ENCODE measurements at regions not wholly inside any gene's neighbourhood (a gene's known extent, or its start where the extent isn't known, plus 50 kb on each side); places are given as distances from the start of the nearest gene placed in this dataset.
A peak's percentile ranks its signal among the peaks of the same experiment; 100 is the strongest.
"Not testable (repeated sequence)": the region's sequence is repeated elsewhere in the genome, so short reads cannot be mapped to it uniquely, and the experiment has no call there.

- DNase-seq: no peak
Measured at GRCh38 chr21:33993286-33994231, 78.0 kb upstream of the ATP5PO start.

- DNase-seq: not testable (repeated sequence)
Measured at GRCh38 chr21:33992412-33992811, 76.8 kb upstream of the ATP5PO start.

DNA sequence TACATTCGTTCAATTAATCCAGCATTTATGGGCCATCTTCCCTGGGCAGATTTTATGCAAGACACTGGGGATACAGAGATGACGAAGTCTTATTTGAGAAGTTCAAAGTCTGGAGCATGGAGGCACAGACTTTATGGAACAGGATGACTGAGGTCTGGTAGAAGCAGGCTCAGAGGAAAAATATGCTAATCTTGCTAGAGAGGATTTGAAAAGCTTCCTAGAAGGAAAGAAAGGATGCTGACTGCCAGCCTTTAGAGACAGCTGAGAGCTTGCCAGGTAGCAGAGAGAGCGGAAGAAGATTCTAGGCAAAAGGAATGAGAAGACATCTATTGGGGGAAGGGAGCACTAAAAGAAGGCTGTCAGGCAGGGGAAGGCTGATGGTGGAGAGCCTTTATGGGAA lies 75.5 kb upstream of the ATP5PO start:
- no peak for DNase-seq

DNA sequence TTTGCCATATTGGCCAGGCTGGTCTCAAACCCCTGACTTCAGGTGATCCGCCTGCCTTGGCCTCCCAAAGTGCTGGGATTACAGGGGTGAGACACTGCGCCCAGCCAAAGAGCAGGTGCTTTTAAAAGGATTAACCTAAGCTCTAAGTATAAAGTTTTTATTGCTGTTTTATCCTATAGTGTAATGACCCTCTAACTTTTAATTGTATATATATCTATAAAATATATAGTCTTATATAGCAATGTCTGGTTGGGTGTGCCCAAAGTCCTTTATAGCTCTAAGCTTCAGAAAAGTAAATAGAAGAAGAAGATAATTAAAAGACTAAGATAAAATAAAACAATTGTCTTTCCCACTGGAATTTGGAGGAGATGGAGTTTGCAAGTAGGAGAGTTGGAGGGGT lies 73.8 kb upstream of the ATP5PO start:
- no peak for DNase-seq

GRCh38 chr21:33988237-33989017 lies 72.8 kb upstream of the ATP5PO start:
- DNase-seq: no peak

- DNase-seq: no peak
Measured at GRCh38 chr21:33987461-33987860, 71.9 kb upstream of the ATP5PO start.

DNA sequence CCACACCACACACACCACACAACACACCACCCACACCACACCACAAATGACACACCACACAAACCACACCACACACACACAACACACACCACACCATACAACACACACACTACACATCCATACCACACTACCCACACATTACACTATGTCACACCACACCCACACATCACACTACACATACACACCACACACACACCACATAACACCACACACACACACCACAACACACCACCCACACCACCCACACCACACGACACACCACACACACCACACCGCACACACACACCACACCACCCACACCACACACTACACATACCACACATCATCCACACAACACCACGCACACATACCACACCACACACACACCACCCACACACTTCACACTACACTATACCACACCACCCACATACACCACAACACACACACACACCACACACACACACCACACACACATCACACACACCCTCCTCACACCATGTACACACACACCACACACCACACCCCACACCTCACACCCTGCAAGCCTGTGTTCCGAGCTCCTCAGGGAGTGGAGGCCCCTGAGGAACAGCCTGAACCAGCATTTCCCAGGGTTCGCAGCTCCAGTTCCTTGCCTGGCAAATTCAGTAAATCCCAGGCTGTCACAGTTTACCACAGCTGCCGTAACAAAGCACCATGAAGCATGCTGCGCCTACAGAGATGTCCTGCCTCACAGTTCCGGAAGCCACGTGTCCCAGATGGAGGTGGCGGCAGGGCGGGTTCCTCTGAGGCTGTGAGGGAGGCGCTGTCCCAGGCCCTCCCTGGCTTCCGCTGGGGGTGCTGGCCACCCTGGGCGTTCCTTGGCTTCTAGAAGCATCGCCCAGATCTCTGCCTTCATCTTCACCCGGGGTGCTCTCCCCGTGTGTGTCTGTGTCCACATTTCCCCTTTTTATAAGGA lies 69.8 kb upstream of the ATP5PO start:
- no peak for DNase-seq

GRCh38 chr21:33984021-33984481 lies 68.4 kb upstream of the ATP5PO start:
- no peak for DNase-seq

GRCh38 chr21:33981391-33982101 lies 65.9 kb upstream of the ATP5PO start:
- DNase-seq: no peak

GRCh38 chr21:33980276-33980916 lies 64.8 kb upstream of the ATP5PO start:
- no peak for DNase-seq

- no peak for DNase-seq
Measured at GRCh38 chr21:33978585-33978984, 63.0 kb upstream of the ATP5PO start.

DNA sequence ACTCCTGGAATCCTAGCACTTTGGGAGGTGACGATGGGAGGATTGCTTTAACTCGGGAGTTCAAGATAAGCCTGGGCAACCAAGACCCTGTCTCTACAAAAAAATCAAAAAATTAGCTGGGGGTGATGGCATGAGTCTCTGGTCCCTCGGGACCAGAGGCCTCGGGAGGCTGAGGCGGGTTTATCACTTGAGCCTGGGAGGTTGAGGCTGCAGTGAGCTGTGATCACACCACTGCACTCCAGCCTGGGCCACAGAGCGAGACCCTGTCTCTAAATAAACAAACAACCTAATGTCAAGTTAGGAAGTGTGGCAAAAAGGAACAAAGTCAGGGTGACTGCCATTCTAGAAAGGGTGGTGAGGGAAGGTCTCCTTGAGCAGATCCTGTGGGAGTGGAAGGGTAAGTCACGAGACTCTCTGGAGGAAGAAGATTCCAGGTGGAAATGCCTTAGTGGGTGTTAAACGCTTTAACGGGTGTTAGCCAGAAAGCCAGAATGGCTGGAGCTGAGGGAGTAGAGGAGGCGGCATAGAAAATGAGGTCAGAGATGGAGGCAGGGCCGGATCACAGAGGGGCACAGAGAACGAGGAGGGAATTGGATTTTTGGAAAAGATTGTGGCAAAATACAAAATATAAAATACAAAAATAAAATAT lies 62.2 kb upstream of the ATP5PO start:
- no peak for DNase-seq

GRCh38 chr21:33977017-33977720 lies 61.6 kb upstream of the ATP5PO start:
- DNase-seq: no peak

DNA sequence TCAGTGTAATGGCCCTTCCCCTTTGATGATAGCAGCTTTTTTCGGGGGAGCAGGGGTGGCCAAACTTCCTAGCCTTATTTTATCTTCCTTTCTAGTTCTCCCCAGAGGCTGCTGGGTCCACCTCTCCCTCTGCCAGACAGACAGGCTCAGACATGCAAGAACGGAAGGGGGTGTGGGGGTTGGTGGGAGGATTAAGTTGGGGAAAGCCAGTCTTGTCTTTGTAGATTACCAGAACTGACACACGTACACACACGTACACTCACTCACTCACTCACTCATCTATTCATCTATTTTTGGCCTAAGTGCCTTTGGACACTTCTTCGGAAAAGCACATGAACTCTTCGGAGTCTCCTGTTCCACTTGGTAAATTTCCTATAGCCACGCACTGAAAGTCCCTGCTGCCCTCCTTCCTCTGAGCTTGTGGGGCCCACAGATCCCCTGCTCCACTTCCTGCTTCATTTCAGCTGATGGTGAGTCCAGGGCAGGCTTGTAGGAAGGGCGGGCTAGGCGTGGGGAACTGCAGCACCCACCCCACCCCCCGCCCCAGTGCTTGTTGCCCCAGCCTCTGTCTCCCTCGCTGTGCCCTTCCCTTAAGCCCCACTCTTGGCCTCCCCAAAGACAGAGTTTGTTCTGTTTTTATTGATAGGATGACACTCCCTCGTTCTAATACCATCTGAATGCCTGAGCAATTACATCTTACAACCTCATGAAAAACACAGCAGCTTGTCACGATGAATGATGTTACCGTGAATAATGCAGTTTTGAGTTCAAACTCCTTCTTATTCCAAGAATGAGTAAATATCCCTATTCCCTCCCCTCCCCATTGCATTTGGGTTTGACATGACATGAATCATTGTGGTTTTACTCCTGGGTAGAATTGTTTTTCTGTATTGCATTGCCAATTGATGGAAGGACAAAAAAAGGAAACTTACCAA lies 60.7 kb upstream of the ATP5PO start:
- peak; percentile 48 for DNase-seq

GRCh38 chr21:33975548-33976081 lies 60.0 kb upstream of the ATP5PO start:
- peak; percentile 41 for DNase-seq

DNA sequence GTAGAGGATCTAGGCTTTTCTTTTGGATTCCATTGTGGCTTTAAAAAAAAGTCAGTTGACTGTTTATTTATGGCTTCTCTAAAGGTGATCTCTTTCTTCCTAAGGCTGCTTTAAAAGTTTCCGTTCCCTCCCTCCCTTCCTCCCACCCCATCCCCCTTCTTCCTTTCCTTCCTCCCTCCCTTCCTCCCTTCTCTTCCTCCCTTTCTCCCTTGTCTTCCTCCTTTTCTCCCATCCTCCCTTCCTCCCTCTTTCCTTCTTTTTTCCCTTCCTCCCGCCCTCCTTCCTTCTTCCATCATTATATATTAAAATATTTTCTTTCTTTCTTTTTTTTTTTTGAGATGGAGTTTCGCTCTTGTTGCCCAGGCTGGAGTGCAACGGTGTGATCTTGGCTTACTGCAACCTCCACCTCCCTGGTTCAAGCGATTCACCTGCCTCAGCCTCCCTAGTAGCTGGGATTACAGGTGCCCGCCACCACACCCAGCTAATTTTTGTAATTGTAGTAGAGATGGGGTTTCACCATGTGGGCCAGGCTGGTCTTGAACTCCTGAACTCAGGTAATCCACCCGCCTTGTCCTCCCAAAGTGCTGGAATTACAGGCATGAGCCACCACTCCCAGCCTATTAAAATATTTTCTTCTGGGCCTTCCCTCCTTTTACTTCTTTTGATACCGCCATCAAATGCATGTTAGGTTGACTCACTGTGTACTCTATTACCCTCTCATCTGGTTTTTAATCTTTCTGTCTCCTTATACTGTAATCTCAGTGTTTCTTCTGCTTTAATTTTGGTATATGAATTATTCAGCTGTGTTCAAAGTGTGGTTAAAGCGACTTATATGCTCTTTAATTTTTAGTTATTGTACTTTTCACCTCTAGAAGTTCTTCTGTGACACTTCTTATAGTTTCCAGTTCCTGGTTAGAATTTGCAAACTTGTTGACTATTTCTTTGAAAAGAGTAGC lies 59.2 kb upstream of the ATP5PO start:
- no peak for DNase-seq

- no peak for DNase-seq
Measured at GRCh38 chr21:33973268-33973667, 57.7 kb upstream of the ATP5PO start.

DNA sequence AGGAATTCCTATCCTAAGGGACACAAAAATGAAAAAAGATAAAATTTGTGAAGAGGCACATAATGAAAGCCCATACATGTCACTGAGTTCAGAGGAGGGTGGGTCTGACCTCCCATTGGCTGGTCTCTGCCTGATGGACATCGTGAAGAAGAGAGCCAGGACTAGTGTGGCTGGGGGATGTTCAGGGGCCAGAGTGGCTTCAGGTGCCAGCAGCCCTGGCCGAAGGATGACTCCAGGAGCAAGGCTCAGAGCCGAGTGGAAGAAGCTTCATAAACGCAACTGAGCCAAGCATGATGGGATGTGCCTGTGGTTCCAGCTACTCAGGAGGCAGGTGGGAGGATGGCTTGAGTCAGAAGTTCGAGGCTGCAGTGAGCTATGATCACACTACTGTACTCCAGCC lies 56.9 kb upstream of the ATP5PO start:
- no peak for DNase-seq
